ENCODE measurements at regions not wholly inside any gene's neighbourhood (a gene's known extent, or its start where the extent isn't known, plus 50 kb on each side); places are given as distances from the start of the nearest gene placed in this dataset.

DNA sequence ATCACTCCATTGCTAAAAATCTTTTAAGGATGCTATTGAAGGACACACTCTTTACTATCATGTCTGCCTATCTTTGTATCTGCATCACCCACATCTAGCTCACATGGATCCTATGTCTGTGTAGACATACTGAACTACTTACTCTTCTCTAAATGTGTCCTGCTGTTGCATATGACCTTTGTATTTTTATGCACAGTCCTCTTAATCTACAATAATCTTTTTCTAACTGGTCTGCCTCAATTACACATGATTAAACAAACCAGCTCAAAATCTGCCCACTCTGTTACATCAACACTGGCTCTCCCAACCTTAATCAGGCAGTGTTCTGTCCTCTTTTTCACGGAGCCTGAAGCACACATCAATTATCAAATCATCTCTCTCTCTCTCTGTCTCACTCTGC, 316.3 kb upstream of the MGAT4C start:
- TF ChIP-seq, protein P1, sequence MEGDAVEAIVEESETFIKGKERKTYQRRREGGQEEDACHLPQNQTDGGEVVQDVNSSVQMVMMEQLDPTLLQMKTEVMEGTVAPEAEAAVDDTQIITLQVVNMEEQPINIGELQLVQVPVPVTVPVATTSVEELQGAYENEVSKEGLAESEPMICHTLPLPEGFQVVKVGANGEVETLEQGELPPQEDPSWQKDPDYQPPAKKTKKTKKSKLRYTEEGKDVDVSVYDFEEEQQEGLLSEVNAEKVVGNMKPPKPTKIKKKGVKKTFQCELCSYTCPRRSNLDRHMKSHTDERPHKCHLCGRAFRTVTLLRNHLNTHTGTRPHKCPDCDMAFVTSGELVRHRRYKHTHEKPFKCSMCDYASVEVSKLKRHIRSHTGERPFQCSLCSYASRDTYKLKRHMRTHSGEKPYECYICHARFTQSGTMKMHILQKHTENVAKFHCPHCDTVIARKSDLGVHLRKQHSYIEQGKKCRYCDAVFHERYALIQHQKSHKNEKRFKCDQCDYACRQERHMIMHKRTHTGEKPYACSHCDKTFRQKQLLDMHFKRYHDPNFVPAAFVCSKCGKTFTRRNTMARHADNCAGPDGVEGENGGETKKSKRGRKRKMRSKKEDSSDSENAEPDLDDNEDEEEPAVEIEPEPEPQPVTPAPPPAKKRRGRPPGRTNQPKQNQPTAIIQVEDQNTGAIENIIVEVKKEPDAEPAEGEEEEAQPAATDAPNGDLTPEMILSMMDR (optimal IDR thresholded peaks at IDR 0.05 in 1 of 3, IDR thresholded peaks at IDR 0.05 in 1 of 3, conservative IDR thresholded peaks at IDR 0.05 in 1 of 3; ENCODE audit: extremely low read depth in 1 of 3, insufficient read depth in 2 of 3, low read length in 3 of 3), result no peak
- TF ChIP-seq EZH2 (IDR thresholded peaks at IDR 0.05; ENCODE audit: low read length), result no peak

Measured in keratinocyte (primary cell).